DND-41 (cell line): ENCODE measurements at regions not wholly inside any gene's neighbourhood (a gene's known extent, or its start where the extent isn't known, plus 50 kb on each side); places are given as distances from the start of the nearest gene placed in this dataset.

Source experiments
- ATAC-seq: fragments of 200-7000 bp; cut with Tn5 transposase; 3 replicates; pipeline ENCODE4 v1.9.1; 2021; ENCODE audit warnings: low read depth; ENCODE audit not compliant: insufficient read depth
- DNase-seq: peaks from one replicate; pipeline ENCODE4 v3.0.0-alpha.2; 2020
- H2AFZ ChIP-seq: 2 replicates; pipeline ENCODE4 v1.6.0; 2012; ENCODE audit warnings: low read depth, low read length
- H3K27ac ChIP-seq: 2 replicates; pipeline ENCODE4 v1.5.1; 2012; ENCODE audit warnings: low read length, inconsistent platforms
- H3K27me3 ChIP-seq: fragments of 200-600 bp; sonication (generic); 2 replicates; pipeline ENCODE4 v1.6.0; 2012; ENCODE audit warnings: low read length, mild to moderate bottlenecking, inconsistent platforms; ENCODE audit not compliant: insufficient read depth, poor library complexity
- H3K36me3 ChIP-seq: 2 replicates; pipeline ENCODE4 v1.5.1; 2012; ENCODE audit warnings: low read length, inconsistent platforms; ENCODE audit not compliant: insufficient read depth
- H3K4me1 ChIP-seq: 2 replicates; pipeline ENCODE4 v1.5.1; 2012; ENCODE audit warnings: mild to moderate bottlenecking, low read length; ENCODE audit not compliant: insufficient read depth
- H3K4me2 ChIP-seq: 2 replicates; pipeline ENCODE4 v1.6.0; 2012; ENCODE audit warnings: mild to moderate bottlenecking, moderate library complexity, low read length, inconsistent platforms; ENCODE audit not compliant: insufficient read depth
- H3K4me3 ChIP-seq, 2 experiments: fragments of 200-600 bp in 1 of 2; shearing (Covaris generic) in 1 of 2; 2 replicates each; pipeline ENCODE4 v1.5.1; 2012 to 2016; ENCODE audit warnings: inconsistent platforms in 2 of 2, low read length in 2 of 2, mild to moderate bottlenecking in 2 of 2, low read depth in 1 of 2, moderate library complexity in 1 of 2
- H3K79me2 ChIP-seq: 2 replicates; pipeline ENCODE4 v1.6.0; 2012; ENCODE audit warnings: low read length, inconsistent platforms; ENCODE audit not compliant: insufficient read depth
- H3K9ac ChIP-seq: 2 replicates; pipeline ENCODE4 v1.6.0; 2012; ENCODE audit warnings: low read depth, mild to moderate bottlenecking, inconsistent platforms, low read length, moderate library complexity
- H3K9me3 ChIP-seq: 2 replicates; pipeline ENCODE4 v1.5.1; 2012; ENCODE audit warnings: low read length, moderate library complexity, mild to moderate bottlenecking, inconsistent platforms; ENCODE audit not compliant: insufficient read depth, severe bottlenecking
- H4K20me1 ChIP-seq: 2 replicates; pipeline ENCODE4 v1.6.0; 2012; ENCODE audit warnings: low read length; ENCODE audit not compliant: insufficient read depth
- EZH2 ChIP-seq: IDR thresholded peaks from 3 replicates; pipeline ENCODE4 v1.6.1; 2012; ENCODE audit warnings: borderline replicate concordance, low read depth, mild to moderate bottlenecking, moderate library complexity, low read length, inconsistent platforms; ENCODE audit not compliant: severe bottlenecking
- TF ChIP-seq, protein P1 (sequence below): IDR thresholded peaks from 2 replicates; pipeline ENCODE4 v1.5.1; 2012; ENCODE audit warnings: borderline replicate concordance, low read length, moderate library complexity, mild to moderate bottlenecking; ENCODE audit not compliant: poor library complexity, severe bottlenecking; ENCODE audit errors: extremely low read depth

DNA sequence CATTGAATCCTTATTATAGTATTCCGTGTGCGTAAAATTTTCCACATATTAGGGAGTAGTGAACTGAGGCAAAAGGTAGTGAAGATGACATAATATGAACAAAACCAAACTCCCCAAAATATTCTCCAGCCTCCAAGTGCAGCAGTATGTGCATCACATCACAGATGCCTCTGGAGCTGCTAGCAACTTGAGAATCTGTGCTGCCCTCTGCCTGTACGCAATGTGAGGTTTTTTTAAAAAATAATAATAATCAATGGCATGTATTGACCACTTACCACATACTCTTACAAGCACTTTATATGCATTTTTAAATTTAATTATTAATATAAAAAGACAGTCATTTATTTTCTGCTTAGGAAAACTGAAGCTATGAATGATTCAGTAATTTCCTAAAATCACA lies 583.0 kb upstream of the SPRY2 start:
- TF ChIP-seq, protein P1, sequence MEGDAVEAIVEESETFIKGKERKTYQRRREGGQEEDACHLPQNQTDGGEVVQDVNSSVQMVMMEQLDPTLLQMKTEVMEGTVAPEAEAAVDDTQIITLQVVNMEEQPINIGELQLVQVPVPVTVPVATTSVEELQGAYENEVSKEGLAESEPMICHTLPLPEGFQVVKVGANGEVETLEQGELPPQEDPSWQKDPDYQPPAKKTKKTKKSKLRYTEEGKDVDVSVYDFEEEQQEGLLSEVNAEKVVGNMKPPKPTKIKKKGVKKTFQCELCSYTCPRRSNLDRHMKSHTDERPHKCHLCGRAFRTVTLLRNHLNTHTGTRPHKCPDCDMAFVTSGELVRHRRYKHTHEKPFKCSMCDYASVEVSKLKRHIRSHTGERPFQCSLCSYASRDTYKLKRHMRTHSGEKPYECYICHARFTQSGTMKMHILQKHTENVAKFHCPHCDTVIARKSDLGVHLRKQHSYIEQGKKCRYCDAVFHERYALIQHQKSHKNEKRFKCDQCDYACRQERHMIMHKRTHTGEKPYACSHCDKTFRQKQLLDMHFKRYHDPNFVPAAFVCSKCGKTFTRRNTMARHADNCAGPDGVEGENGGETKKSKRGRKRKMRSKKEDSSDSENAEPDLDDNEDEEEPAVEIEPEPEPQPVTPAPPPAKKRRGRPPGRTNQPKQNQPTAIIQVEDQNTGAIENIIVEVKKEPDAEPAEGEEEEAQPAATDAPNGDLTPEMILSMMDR: no peak
- no peak for TF ChIP-seq EZH2
- H3K27ac ChIP-seq: no peak overlapping the region
- no peak overlapping the region for H3K4me2 ChIP-seq
- H3K79me2 ChIP-seq: no peaks in the 10 kb centered on the region
- H3K9ac ChIP-seq: no peak overlapping the region
- H3K4me3 ChIP-seq: no peak overlapping the region
- no peaks in the 10 kb centered on the region for H3K9me3 ChIP-seq
- no peaks in the 10 kb centered on the region for H4K20me1 ChIP-seq
- H3K27me3 ChIP-seq: no peaks in the 10 kb centered on the region
- ATAC-seq (no peak), DNase-seq (no peak)
- no peak overlapping the region for H2AFZ ChIP-seq
- no peaks in the 10 kb centered on the region for H3K4me1 ChIP-seq
- H3K36me3 ChIP-seq: no peaks in the 10 kb centered on the region

DNA sequence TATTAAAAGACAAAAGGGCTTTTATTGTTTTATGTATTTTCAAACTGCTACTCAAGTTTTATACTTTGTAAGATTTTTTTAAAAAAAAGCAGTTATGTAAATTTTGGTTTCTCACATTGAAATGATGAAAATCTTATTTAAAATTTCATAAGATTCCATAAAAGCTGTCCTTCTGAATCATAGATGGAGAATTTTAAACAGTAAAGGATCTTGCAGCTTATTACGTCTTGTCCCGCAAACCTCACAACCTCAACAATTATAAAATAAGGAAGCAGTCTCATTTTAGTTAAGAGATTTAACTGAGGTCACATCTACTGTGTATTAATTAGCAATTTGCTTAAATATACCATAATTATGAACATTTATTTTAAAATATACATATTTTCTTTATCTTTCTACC lies 581.0 kb upstream of the SPRY2 start:
- Histone ChIP-seq H3K9ac (no peak overlapping the region), H2AFZ (no peak overlapping the region), H3K79me2 (no peaks in the 10 kb centered on the region), H3K4me2 (no peak overlapping the region), H3K27ac (no peak overlapping the region), H3K36me3 (no peaks in the 10 kb centered on the region), H4K20me1 (no peaks in the 10 kb centered on the region), H3K4me1 (no peaks in the 10 kb centered on the region), H3K27me3 (no peaks in the 10 kb centered on the region), H3K9me3 (no peaks in the 10 kb centered on the region), H3K4me3 (no peak overlapping the region)
- TF ChIP-seq EZH2: no peak
- TF ChIP-seq, protein P1: no peak
- DNase-seq (no peak), ATAC-seq (no peak)

DNA sequence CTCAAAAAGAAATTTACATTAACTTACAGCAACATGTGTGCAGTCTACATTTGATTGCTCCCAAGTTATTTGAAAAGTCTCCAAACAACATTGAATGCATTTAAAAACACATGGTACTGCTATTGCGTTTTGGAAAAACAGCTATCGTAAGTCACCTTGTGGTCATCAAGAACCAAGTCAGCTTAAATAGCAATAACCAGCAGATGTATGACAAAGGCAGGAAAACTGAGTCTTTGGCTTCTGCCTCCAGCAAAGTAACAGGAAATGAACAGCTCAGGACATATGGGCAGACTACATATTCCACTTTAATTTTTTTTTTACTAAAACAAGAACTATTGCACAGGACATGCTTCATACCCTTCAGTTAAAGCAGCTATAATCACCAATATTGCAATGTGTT lies 580.6 kb upstream of the SPRY2 start:
- TF ChIP-seq, protein P1: no peak
- no peak for TF ChIP-seq EZH2
- H3K4me2 ChIP-seq: no peak overlapping the region
- H4K20me1 ChIP-seq: no peaks in the 10 kb centered on the region
- H3K4me1 ChIP-seq: no peaks in the 10 kb centered on the region
- H3K27ac ChIP-seq: no peak overlapping the region
- no peak overlapping the region for H2AFZ ChIP-seq
- H3K9ac ChIP-seq: no peak overlapping the region
- ATAC-seq (no peak), DNase-seq (no peak)
- no peaks in the 10 kb centered on the region for H3K27me3 ChIP-seq
- no peaks in the 10 kb centered on the region for H3K36me3 ChIP-seq
- H3K9me3 ChIP-seq: no peaks in the 10 kb centered on the region
- H3K79me2 ChIP-seq: no peaks in the 10 kb centered on the region
- H3K4me3 ChIP-seq: no peak overlapping the region

DNA sequence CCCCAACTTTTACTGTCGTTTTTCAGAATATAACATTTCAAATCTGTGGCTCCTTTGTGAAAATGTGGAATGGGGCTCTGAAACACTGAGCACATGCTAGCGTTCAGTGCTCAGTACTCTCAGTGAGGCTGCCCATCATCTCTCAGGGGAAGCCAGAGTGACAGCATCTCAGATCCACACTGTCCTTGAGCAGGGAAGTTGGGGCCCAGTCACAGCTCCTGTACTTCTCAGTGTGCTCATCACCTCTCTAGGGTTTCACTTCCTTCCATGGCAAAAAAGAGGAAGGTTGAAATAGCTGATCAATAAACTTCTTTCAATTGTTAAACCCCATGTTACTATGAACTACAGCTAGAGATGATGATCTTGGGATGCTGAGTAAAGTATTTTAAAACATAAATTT lies 565.9 kb upstream of the SPRY2 start:
- Histone ChIP-seq H3K79me2 (no peaks in the 10 kb centered on the region), H3K36me3 (no peaks in the 10 kb centered on the region), H2AFZ (no peak overlapping the region), H3K27me3 (no peaks in the 10 kb centered on the region), H3K4me2 (no peak overlapping the region), H3K27ac (no peak overlapping the region), H3K9me3 (no peaks in the 10 kb centered on the region), H3K9ac (no peak overlapping the region), H3K4me3 (no peak overlapping the region), H4K20me1 (no peaks in the 10 kb centered on the region), H3K4me1 (no peaks in the 10 kb centered on the region)
- TF ChIP-seq, protein P1: no peak
- TF ChIP-seq EZH2: no peak
- ATAC-seq: no peak
- no peak for DNase-seq
